ENCODE measurements at regions not wholly inside any gene's neighbourhood (a gene's known extent, or its start where the extent isn't known, plus 50 kb on each side); places are given as distances from the start of the nearest gene placed in this dataset.

DNA sequence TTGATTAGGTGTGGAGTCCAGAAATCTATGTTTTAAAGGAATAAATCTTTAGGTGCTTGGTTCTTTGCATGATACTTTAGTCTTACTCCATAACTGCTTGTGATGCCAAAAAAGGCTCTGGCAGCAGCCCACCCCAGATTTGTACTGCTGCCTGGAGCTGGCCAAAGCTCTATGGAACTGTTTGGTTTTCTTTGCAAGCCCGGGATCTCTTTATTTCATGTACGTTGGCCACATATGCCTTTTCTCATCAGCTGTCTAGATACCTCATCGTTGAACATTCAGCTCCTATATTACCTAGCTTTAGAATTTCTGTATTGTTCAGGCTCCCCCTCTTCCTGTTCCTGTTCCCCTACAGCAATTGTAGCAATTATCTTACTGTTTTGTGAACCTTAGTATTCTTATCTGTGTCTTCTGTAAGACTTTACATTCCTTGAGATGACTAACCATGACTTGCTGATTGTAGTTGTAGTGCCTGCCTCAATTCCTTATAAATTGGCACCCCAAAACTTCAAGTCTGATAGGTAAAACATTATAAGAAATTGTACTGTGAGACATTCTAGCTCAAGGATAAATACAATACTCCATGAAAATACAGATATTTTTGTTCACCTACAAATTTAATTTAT is 199.4 kb upstream of the GPRIN3 start:
- Histone ChIP-seq H3K4me1 (no peaks in the 10 kb centered on the region), H3K4me3 (no peak overlapping the region), H3K27me3 (no peaks in the 10 kb centered on the region), H3K36me3 (no peaks in the 10 kb centered on the region), H3K9me3 (peaks cover 5% of the 10 kb centered on the region), H3K27ac (no peak overlapping the region)
- TF ChIP-seq POLR2AphosphoS5 (IDR thresholded peaks at IDR 0.05): no peak
- TF ChIP-seq, protein P1, sequence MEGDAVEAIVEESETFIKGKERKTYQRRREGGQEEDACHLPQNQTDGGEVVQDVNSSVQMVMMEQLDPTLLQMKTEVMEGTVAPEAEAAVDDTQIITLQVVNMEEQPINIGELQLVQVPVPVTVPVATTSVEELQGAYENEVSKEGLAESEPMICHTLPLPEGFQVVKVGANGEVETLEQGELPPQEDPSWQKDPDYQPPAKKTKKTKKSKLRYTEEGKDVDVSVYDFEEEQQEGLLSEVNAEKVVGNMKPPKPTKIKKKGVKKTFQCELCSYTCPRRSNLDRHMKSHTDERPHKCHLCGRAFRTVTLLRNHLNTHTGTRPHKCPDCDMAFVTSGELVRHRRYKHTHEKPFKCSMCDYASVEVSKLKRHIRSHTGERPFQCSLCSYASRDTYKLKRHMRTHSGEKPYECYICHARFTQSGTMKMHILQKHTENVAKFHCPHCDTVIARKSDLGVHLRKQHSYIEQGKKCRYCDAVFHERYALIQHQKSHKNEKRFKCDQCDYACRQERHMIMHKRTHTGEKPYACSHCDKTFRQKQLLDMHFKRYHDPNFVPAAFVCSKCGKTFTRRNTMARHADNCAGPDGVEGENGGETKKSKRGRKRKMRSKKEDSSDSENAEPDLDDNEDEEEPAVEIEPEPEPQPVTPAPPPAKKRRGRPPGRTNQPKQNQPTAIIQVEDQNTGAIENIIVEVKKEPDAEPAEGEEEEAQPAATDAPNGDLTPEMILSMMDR (IDR thresholded peaks at IDR 0.05): no peak
- no peak for TF ChIP-seq EP300 (IDR thresholded peaks at IDR 0.05)
- no peak for TF ChIP-seq POLR2A (IDR thresholded peaks at IDR 0.05)
- 86% methylated on average over 3 of the region's 3 CpGs for WGBS
- no peak for DNase-seq (ENCODE audit: low spot score in 2 of 2)

GRCh38 chr4:89502581-89502980 is 195.0 kb upstream of the GPRIN3 start:
- DNase-seq (ENCODE audit: low spot score in 2 of 2): no peak
- H3K9me3 ChIP-seq: no peaks in the 10 kb centered on the region
- TF ChIP-seq POLR2AphosphoS5 (IDR thresholded peaks at IDR 0.05): no peak
- no peak for TF ChIP-seq EP300 (IDR thresholded peaks at IDR 0.05)
- no peak for TF ChIP-seq POLR2A (IDR thresholded peaks at IDR 0.05)
- TF ChIP-seq, protein P1 (IDR thresholded peaks at IDR 0.05): no peak
- H3K27ac ChIP-seq: no peak overlapping the region
- H3K4me3 ChIP-seq: no peak overlapping the region
- H3K4me1 ChIP-seq: no peaks in the 10 kb centered on the region
- WGBS: 76% methylated on average over 1 of the region's 1 CpG
- H3K36me3 ChIP-seq: no peaks in the 10 kb centered on the region
- no peaks in the 10 kb centered on the region for H3K27me3 ChIP-seq

- no peaks in the 10 kb centered on the region for H3K27me3 ChIP-seq
- no peaks in the 10 kb centered on the region for H3K36me3 ChIP-seq
- no peak for DNase-seq (ENCODE audit: low spot score in 2 of 2)
- 63% methylated on average over 4 of the region's 4 CpGs for WGBS
- H3K4me3 ChIP-seq: no peak overlapping the region
- no peaks in the 10 kb centered on the region for H3K4me1 ChIP-seq
- TF ChIP-seq POLR2AphosphoS5 (IDR thresholded peaks at IDR 0.05): no peak
- TF ChIP-seq POLR2A (IDR thresholded peaks at IDR 0.05): no peak
- TF ChIP-seq, protein P1 (IDR thresholded peaks at IDR 0.05): no peak
- no peak for TF ChIP-seq EP300 (IDR thresholded peaks at IDR 0.05)
- no peaks in the 10 kb centered on the region for H3K9me3 ChIP-seq
- peak overlapping the region; percentile 58 for H3K27ac ChIP-seq
These were observed 190.1 kb upstream of the GPRIN3 start for GRCh38 chr4:89497517-89498308.

- Histone ChIP-seq H3K4me3 (no peak overlapping the region), H3K4me1 (no peaks in the 10 kb centered on the region), H3K27ac (peak overlapping the region; percentile 31), H3K9me3 (no peaks in the 10 kb centered on the region), H3K27me3 (no peaks in the 10 kb centered on the region), H3K36me3 (no peaks in the 10 kb centered on the region)
- DNase-seq (ENCODE audit: low spot score in 2 of 2): no peak
- TF ChIP-seq POLR2AphosphoS5 (IDR thresholded peaks at IDR 0.05): no peak
- TF ChIP-seq POLR2A (IDR thresholded peaks at IDR 0.05): no peak
- TF ChIP-seq EP300 (IDR thresholded peaks at IDR 0.05): no peak
- TF ChIP-seq, protein P1 (IDR thresholded peaks at IDR 0.05): no peak
- WGBS: 41% methylated on average over 1 of the region's 1 CpG
These were observed 189.3 kb upstream of the GPRIN3 start for GRCh38 chr4:89496851-89497250.

DNA sequence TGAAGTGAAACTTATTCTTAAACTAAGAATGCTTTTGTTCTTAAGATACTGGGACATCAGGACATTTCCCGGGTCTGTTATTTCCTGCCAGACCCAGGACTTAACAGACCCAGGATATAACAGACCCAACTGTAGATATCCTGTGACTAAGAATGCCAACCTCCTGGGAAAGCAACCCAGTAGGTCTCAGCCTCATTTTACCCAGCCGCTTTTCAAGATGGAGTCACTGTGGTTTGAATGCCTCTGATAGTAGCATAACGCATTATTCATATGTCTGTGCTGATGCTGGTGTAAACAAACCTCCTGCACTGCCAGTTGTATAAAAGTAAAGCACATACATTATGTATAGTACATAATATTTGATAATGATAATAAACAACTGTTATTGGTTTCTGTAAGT is 185.8 kb upstream of the GPRIN3 start:
- no peaks in the 10 kb centered on the region for H3K9me3 ChIP-seq
- H3K4me3 ChIP-seq: no peak overlapping the region
- DNase-seq (ENCODE audit: low spot score in 2 of 2): no peak
- no peaks in the 10 kb centered on the region for H3K27me3 ChIP-seq
- H3K27ac ChIP-seq: no peak overlapping the region
- 88% methylated on average over 3 of the region's 3 CpGs for WGBS
- H3K4me1 ChIP-seq: no peaks in the 10 kb centered on the region
- no peaks in the 10 kb centered on the region for H3K36me3 ChIP-seq
- no peak for TF ChIP-seq EP300 (IDR thresholded peaks at IDR 0.05)
